Lower leg skin (tissue), 4 donors: ENCODE measurements at regions not wholly inside any gene's neighbourhood (a gene's known extent, or its start where the extent isn't known, plus 50 kb on each side); places are given as distances from the start of the nearest gene placed in this dataset.

Experiments used
- DNase-seq, 2 donors: peaks; one replicate each; pipeline ENCODE4 v3.0.0-alpha.2; 2019; ENCODE audit warnings: low spot score in 2 of 2
- H3K4me3 ChIP-seq: fragments of 200-600 bp; sonication (generic); 2 replicates; pipeline ENCODE4 v1.5.1; 2017; ENCODE audit warnings: mild to moderate bottlenecking, low read depth; ENCODE audit not compliant: poor library complexity, severe bottlenecking
- CTCF ChIP-seq, 3 donors: fragments of 450-650 bp; IDR thresholded peaks; one replicate each; pipeline ENCODE4 v1.5.1; 2016; ENCODE audit warnings: antibody characterized with exemption in 3 of 3, mild to moderate bottlenecking in 3 of 3, moderate library complexity in 2 of 3
- POLR2A ChIP-seq, 2 donors: fragments of 450-650 bp; IDR thresholded peaks; one replicate each; pipeline ENCODE4 v1.6.1; 2016 to 2017; ENCODE audit warnings: antibody characterized with exemption in 2 of 2, mild to moderate bottlenecking in 1 of 2, moderate library complexity in 1 of 2
- WGBS, 2 donors: methylation state at CpG; one replicate each; pipeline ENCODE4 v1.1.5; 2018; 5-methylcytosine and 5-hydroxymethylcytosine counted together
- intact Hi-C: fragments of 100-400 bp; cut with DNase I; formaldehyde crosslinking; loops from one replicate; pipeline ENCODE4 v1.15.0; 2023; ENCODE audit warnings: low total_unique reads

DNA sequence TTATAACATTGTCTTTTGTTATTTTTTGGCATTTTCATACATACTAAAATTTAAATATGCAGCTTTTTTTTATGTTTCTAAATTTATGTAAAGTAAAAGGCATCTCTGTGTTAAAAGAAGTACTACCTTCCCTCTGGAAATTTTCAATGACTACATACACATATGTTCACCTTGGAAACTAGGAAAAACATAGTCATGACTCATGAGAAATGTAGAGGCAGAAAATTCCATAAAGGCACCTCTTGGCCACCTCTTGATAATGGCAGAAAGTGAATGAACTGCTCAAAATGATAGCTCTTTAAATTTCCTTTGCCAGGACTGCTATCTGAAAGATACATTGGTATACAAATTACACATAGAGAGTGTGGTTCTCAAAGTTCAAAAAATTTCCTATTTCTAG, 889.1 kb upstream of the ZEB2 start:
- H3K4me3 ChIP-seq, result no peak overlapping the region
- DNase-seq, result no peak
- TF ChIP-seq POLR2A (IDR thresholded peaks at IDR 0.05) (no peak), CTCF (IDR thresholded peaks at IDR 0.05) (no peak)
- intact Hi-C loops, result no loop called here

GRCh38 chr2:145404690-145405089, 884.8 kb upstream of the ZEB2 start:
- H3K4me3 ChIP-seq, result no peak overlapping the region
- no peak for TF ChIP-seq POLR2A (IDR thresholded peaks at IDR 0.05)
- TF ChIP-seq CTCF (IDR thresholded peaks at IDR 0.05), result no peak
- DNase-seq, result no peak
- intact Hi-C loops, result no loop called here
- 57 to 64% methylated on average over 1 of the region's 1 CpG for WGBS, 2 donors

GRCh38 chr2:145402706-145403277, 882.9 kb upstream of the ZEB2 start:
- intact Hi-C loops, result no loop called here
- H3K4me3 ChIP-seq, result no peak overlapping the region
- DNase-seq, result no peak
- no peak for TF ChIP-seq POLR2A (IDR thresholded peaks at IDR 0.05)
- no peak for TF ChIP-seq CTCF (IDR thresholded peaks at IDR 0.05)
- 91 to 100% methylated on average over 2 of the region's 2 CpGs for WGBS, 2 donors

- H3K4me3 ChIP-seq, result no peak overlapping the region
- intact Hi-C loops, result no loop called here
- TF ChIP-seq POLR2A (IDR thresholded peaks at IDR 0.05) (no peak), CTCF (IDR thresholded peaks at IDR 0.05) (no peak)
- WGBS, 2 donors, result 64 to 97% methylated on average over 1 of the region's 1 CpG
- DNase-seq, result no peak
Measured at GRCh38 chr2:145399131-145399530, 879.2 kb upstream of the ZEB2 start.

GRCh38 chr2:145394181-145394580, 874.3 kb upstream of the ZEB2 start:
- DNase-seq, result no peak
- 64 to 70% methylated on average over 3 of the region's 3 CpGs for WGBS, 2 donors
- intact Hi-C loops, result no loop called here
- H3K4me3 ChIP-seq, result no peak overlapping the region
- TF ChIP-seq CTCF (IDR thresholded peaks at IDR 0.05) (no peak), POLR2A (IDR thresholded peaks at IDR 0.05) (no peak)

GRCh38 chr2:145386973-145387372, 867.1 kb upstream of the ZEB2 start:
- WGBS, 2 donors, result 90 to 98% methylated on average over 4 of the region's 4 CpGs
- intact Hi-C loops, result no loop called here
- no peak overlapping the region for H3K4me3 ChIP-seq
- no peak for TF ChIP-seq CTCF (IDR thresholded peaks at IDR 0.05)
- TF ChIP-seq POLR2A (IDR thresholded peaks at IDR 0.05), result no peak
- DNase-seq, result no peak
